ACC112 (cell line): ENCODE measurements at regions not wholly inside any gene's neighbourhood (a gene's known extent, or its start where the extent isn't known, plus 50 kb on each side); places are given as distances from the start of the nearest gene placed in this dataset.

Experiments
- H2AFZ ChIP-seq: fragments of 200-600 bp; sonication (generic); one replicate; pipeline ENCODE4 v1.6.0; 2017; ENCODE audit warnings: antibody characterized with exemption, low read length; ENCODE audit not compliant: unreplicated experiment
- H3K27ac ChIP-seq: fragments of 200-600 bp; sonication (generic); 2 replicates; pipeline ENCODE4 v1.5.1; 2014; ENCODE audit warnings: low read depth, mild to moderate bottlenecking, antibody characterized with exemption, low read length, moderate library complexity
- H3K27me3 ChIP-seq: fragments of 200-600 bp; sonication (generic); 2 replicates; pipeline ENCODE4 v1.6.1; 2014; ENCODE audit warnings: mild to moderate bottlenecking, antibody characterized with exemption, low read length, moderate library complexity, mixed read lengths; ENCODE audit not compliant: insufficient read depth
- H3K36me3 ChIP-seq: fragments of 200-600 bp; sonication (generic); 2 replicates; pipeline ENCODE4 v1.6.1; 2016; ENCODE audit warnings: mild to moderate bottlenecking, antibody characterized with exemption, low read length, moderate library complexity, mixed read lengths; ENCODE audit not compliant: insufficient read depth
- H3K4me1 ChIP-seq: fragments of 200-600 bp; sonication (generic); one replicate; pipeline ENCODE4 v1.6.1; 2016; ENCODE audit warnings: low read length, mixed read lengths; ENCODE audit not compliant: insufficient read depth, unreplicated experiment, control insufficient read depth
- H3K4me3 ChIP-seq: fragments of 200-600 bp; sonication (generic); 2 replicates; pipeline ENCODE4 v1.5.1; 2014; ENCODE audit warnings: mild to moderate bottlenecking, low read depth, low read length
- H3K79me2 ChIP-seq: fragments of 200-600 bp; sonication (generic); one replicate; pipeline ENCODE4 v1.6.0; 2016; ENCODE audit warnings: low read length; ENCODE audit not compliant: control insufficient read depth, unreplicated experiment, insufficient read depth

GRCh38 chr15:35320158-35320780 is 225.7 kb downstream of the DPH6 start:
- Histone ChIP-seq H2AFZ (peak overlapping the region; percentile 7), H3K79me2 (no peaks in the 10 kb centered on the region), H3K4me1 (no peaks in the 10 kb centered on the region), H3K36me3 (no peaks in the 10 kb centered on the region), H3K27ac (no peak overlapping the region), H3K4me3 (no peak overlapping the region), H3K27me3 (no peaks in the 10 kb centered on the region)

- Histone ChIP-seq H3K79me2 (no peaks in the 10 kb centered on the region), H2AFZ (no peak overlapping the region), H3K27me3 (no peaks in the 10 kb centered on the region), H3K36me3 (no peaks in the 10 kb centered on the region), H3K4me3 (no peak overlapping the region), H3K27ac (no peak overlapping the region), H3K4me1 (no peaks in the 10 kb centered on the region)
Observed at GRCh38 chr15:35319354-35319753, 226.6 kb downstream of the DPH6 start.

DNA sequence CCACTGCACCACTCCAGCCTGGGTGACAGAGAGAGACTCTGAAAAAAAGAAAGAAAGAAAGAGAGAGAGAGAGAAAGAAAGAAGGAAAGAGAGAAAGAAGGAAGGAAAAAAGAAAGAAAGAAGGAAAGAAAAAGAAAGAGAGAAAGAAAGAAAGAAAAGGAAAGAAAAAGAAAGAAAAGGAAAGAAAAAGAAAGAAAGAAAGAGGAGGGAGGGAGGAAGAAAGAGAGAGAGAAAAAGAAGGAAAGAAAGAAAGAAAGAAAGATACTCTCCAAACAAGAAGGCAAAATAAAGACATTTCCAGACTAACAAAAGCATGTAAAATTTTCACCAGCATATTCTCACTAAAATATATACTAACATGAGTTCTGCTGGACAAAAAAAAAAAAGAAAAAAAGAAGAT is 228.7 kb downstream of the DPH6 start:
- Histone ChIP-seq H3K27ac (no peak overlapping the region), H3K4me1 (no peaks in the 10 kb centered on the region), H3K79me2 (no peaks in the 10 kb centered on the region), H3K36me3 (no peaks in the 10 kb centered on the region), H2AFZ (no peak overlapping the region), H3K27me3 (no peaks in the 10 kb centered on the region), H3K4me3 (no peak overlapping the region)

DNA sequence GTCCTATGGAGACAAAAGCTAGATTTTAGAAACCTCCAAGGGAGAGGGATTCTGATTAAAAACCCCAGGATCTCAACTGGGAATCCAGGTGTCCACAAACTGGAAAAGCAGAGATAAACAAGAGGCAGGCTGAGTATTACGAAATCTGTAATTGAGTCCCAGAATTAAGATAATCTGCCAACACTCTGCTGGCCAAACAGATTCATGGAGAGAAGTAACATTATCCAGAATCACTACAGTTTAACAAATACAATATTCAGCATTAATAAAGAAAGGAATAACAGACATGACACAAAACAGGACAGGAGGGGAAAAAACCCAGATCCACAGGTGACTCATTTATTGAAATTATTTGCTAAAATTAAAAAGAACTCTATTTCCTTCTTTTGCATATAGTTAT is 227.2 kb upstream of the NANOGP8 start:
- Histone ChIP-seq H3K36me3 (no peaks in the 10 kb centered on the region), H3K4me3 (no peak overlapping the region), H3K27me3 (no peaks in the 10 kb centered on the region), H3K27ac (no peak overlapping the region), H2AFZ (no peak overlapping the region), H3K4me1 (peaks cover 27% of the 10 kb centered on the region), H3K79me2 (no peaks in the 10 kb centered on the region)

GRCh38 chr15:35311615-35312014 is 226.5 kb upstream of the NANOGP8 start:
- peaks cover 34% of the 10 kb centered on the region for H3K4me1 ChIP-seq
- no peaks in the 10 kb centered on the region for H3K36me3 ChIP-seq
- peak overlapping the region; percentile 26 for H2AFZ ChIP-seq
- H3K27ac ChIP-seq = no peak overlapping the region
- H3K79me2 ChIP-seq = no peaks in the 10 kb centered on the region
- no peak overlapping the region for H3K4me3 ChIP-seq
- no peaks in the 10 kb centered on the region for H3K27me3 ChIP-seq

- peak overlapping the region; percentile 94 for H2AFZ ChIP-seq
- no peaks in the 10 kb centered on the region for H3K36me3 ChIP-seq
- peak overlapping the region; percentile 1; the same call in 1 of the 2 replicates for H3K4me3 ChIP-seq
- H3K27ac ChIP-seq = peak overlapping the region; percentile 92
- H3K79me2 ChIP-seq = no peaks in the 10 kb centered on the region
- H3K4me1 ChIP-seq = peaks cover 49% of the 10 kb centered on the region
- no peaks in the 10 kb centered on the region for H3K27me3 ChIP-seq
Observed at GRCh38 chr15:35309886-35310285, 224.8 kb upstream of the NANOGP8 start.

GRCh38 chr15:35308802-35309201 is 223.7 kb upstream of the NANOGP8 start:
- H2AFZ ChIP-seq = peak overlapping the region; percentile 23
- H3K4me3 ChIP-seq = peak overlapping the region; percentile 7; the same call in 1 of the 2 replicates
- H3K27ac ChIP-seq = peak overlapping the region; percentile 92
- H3K27me3 ChIP-seq = no peaks in the 10 kb centered on the region
- peaks cover 56% of the 10 kb centered on the region for H3K4me1 ChIP-seq
- no peaks in the 10 kb centered on the region for H3K79me2 ChIP-seq
- no peaks in the 10 kb centered on the region for H3K36me3 ChIP-seq

DNA sequence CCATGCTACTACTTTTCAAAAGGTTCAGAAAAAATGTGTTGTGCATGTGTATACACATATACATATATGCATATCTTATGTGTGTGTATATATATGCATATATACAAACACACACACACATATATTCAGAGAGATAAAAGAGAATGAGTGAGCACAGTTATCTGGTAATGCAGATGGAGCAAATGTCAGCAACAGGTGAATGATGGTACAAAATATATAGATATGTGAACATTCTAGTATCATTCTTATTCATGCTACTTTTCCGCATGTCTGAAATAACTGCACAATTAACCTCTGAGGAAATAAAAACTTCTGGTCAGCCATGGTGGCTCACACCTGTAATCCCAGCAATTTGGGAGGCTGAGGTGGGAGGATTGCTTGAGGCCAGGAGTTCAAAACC is 222.6 kb upstream of the NANOGP8 start:
- Histone ChIP-seq H3K79me2 (no peaks in the 10 kb centered on the region), H3K27me3 (no peaks in the 10 kb centered on the region), H3K4me1 (peaks cover 56% of the 10 kb centered on the region), H2AFZ (no peak overlapping the region), H3K27ac (peak overlapping the region; percentile 92), H3K36me3 (no peaks in the 10 kb centered on the region), H3K4me3 (no peak overlapping the region)

- Histone ChIP-seq H2AFZ (peak overlapping the region; percentile 5), H3K27ac (peak overlapping the region; percentile 92), H3K27me3 (no peaks in the 10 kb centered on the region), H3K36me3 (no peaks in the 10 kb centered on the region), H3K79me2 (no peaks in the 10 kb centered on the region), H3K4me1 (peaks cover 56% of the 10 kb centered on the region), H3K4me3 (peak overlapping the region; percentile 22; the same call in 1 of the 2 replicates)
Observed at GRCh38 chr15:35307026-35307425, 221.9 kb upstream of the NANOGP8 start.

GRCh38 chr15:35306361-35306981 is 221.4 kb upstream of the NANOGP8 start:
- no peaks in the 10 kb centered on the region for H3K79me2 ChIP-seq
- peak overlapping the region; percentile 22; the same call in 1 of the 2 replicates for H3K4me3 ChIP-seq
- H3K4me1 ChIP-seq = peaks cover 54% of the 10 kb centered on the region
- no peaks in the 10 kb centered on the region for H3K36me3 ChIP-seq
- H2AFZ ChIP-seq = peak overlapping the region; percentile 5
- no peaks in the 10 kb centered on the region for H3K27me3 ChIP-seq
- peak overlapping the region; percentile 92 for H3K27ac ChIP-seq

GRCh38 chr15:35305946-35306345 is 220.9 kb upstream of the NANOGP8 start:
- no peak overlapping the region for H3K4me3 ChIP-seq
- H3K27ac ChIP-seq = peak overlapping the region; percentile 92

More at GRCh38 chr15:35305946-35306345, 220.9 kb upstream of the NANOGP8 start:
- Histone ChIP-seq H3K79me2 (no peaks in the 10 kb centered on the region), H2AFZ (no peak overlapping the region), H3K4me1 (peaks cover 53% of the 10 kb centered on the region), H3K36me3 (no peaks in the 10 kb centered on the region), H3K27me3 (no peaks in the 10 kb centered on the region)
